Epithelial cell of proximal tubule (primary cell): ENCODE measurements at regions not wholly inside any gene's neighbourhood (a gene's known extent, or its start where the extent isn't known, plus 50 kb on each side); places are given as distances from the start of the nearest gene placed in this dataset.

ENCODE experiments used
- DNase-seq: peaks from one replicate; pipeline ENCODE4 v3.0.0-alpha.2; 2011; ENCODE audit warnings: low read depth
- H3K4me3 ChIP-seq: 2 replicates; pipeline ENCODE4 v1.5.1; 2011; ENCODE audit warnings: low read depth, mild to moderate bottlenecking, low read length
- CTCF ChIP-seq: conservative IDR thresholded peaks from 2 replicates; pipeline ENCODE4 v1.5.1; 2012; ENCODE audit warnings: low read depth, mild to moderate bottlenecking, low read length

- DNase-seq = no peak
- TF ChIP-seq CTCF = no peak
Measured at GRCh38 chr15:97791824-97792792, 168.4 kb upstream of the ARRDC4 start.

GRCh38 chr15:97804950-97805349 lies 155.6 kb upstream of the ARRDC4 start:
- DNase-seq = no peak
- TF ChIP-seq CTCF = no peak
- H3K4me3 ChIP-seq = no peak overlapping the region

More at GRCh38 chr15:97791824-97792792, 168.4 kb upstream of the ARRDC4 start:
- no peak overlapping the region for H3K4me3 ChIP-seq

GRCh38 chr15:97806766-97807165 lies 153.7 kb upstream of the ARRDC4 start:
- no peak for DNase-seq
- no peak for TF ChIP-seq CTCF

GRCh38 chr15:97815835-97816234 lies 144.7 kb upstream of the ARRDC4 start:
- TF ChIP-seq CTCF = no peak
- H3K4me3 ChIP-seq = no peak overlapping the region
- no peak for DNase-seq

More at GRCh38 chr15:97806766-97807165, 153.7 kb upstream of the ARRDC4 start:
- H3K4me3 ChIP-seq = no peak overlapping the region

- DNase-seq = no peak
- TF ChIP-seq CTCF = no peak
- no peak overlapping the region for H3K4me3 ChIP-seq
Measured at GRCh38 chr15:97817276-97817890, 143.1 kb upstream of the ARRDC4 start.

- no peak for DNase-seq
- no peak for TF ChIP-seq CTCF
- no peak overlapping the region for H3K4me3 ChIP-seq
Measured at GRCh38 chr15:97836003-97836402, 124.5 kb upstream of the ARRDC4 start.
